Lung (tissue), 11 donors: ENCODE measurements at regions not wholly inside any gene's neighbourhood (a gene's known extent, or its start where the extent isn't known, plus 50 kb on each side); places are given as distances from the start of the nearest gene placed in this dataset.

ENCODE experiments used
- ATAC-seq: fragments of 200-7000 bp; cut with Tn5 transposase; one replicate; pipeline ENCODE4 v1.9.1; 2020; ENCODE audit warnings: moderate number of reproducible peaks; ENCODE audit not compliant: insufficient read depth, low FRiP score
- DNase-seq, 3 donors: peaks; one replicate each; pipeline ENCODE4 v3.0.0-alpha.2; 2013 to 2017
- H3K27ac ChIP-seq, 2 donors: one replicate each; pipeline ENCODE4 v1.5.1; 2013; ENCODE audit warnings: mild to moderate bottlenecking in 2 of 2, moderate library complexity in 2 of 2, control low read depth in 1 of 2, inconsistent platforms in 1 of 2, low read depth in 1 of 2, low read length in 1 of 2
- H3K27me3 ChIP-seq, 3 donors: one replicate each; pipeline ENCODE4 v1.5.1; 2013; ENCODE audit warnings: low read length in 2 of 3; ENCODE audit not compliant: control insufficient read depth in 3 of 3, insufficient read depth in 3 of 3
- H3K36me3 ChIP-seq, 4 donors: one replicate each; pipeline ENCODE4 v1.5.1; 2013; ENCODE audit warnings: low read length in 4 of 4, mild to moderate bottlenecking in 1 of 4, moderate library complexity in 1 of 4; ENCODE audit not compliant: control insufficient read depth in 4 of 4, insufficient read depth in 4 of 4
- H3K4me1 ChIP-seq, 5 donors: one replicate each; pipeline ENCODE4 v1.5.1; 2013; ENCODE audit warnings: low read length in 5 of 5, mild to moderate bottlenecking in 2 of 5, moderate library complexity in 1 of 5; ENCODE audit not compliant: control insufficient read depth in 5 of 5, insufficient read depth in 5 of 5
- H3K4me3 ChIP-seq: one replicate; pipeline ENCODE4 v1.5.1; 2013; ENCODE audit warnings: mild to moderate bottlenecking, control low read depth, moderate library complexity
- H3K9ac ChIP-seq, 2 donors: one replicate each; pipeline ENCODE4 v1.5.1; 2013; ENCODE audit warnings: low read length in 2 of 2, control low read depth in 1 of 2; ENCODE audit not compliant: insufficient read depth in 1 of 2
- H3K9me3 ChIP-seq, 4 donors: one replicate each; pipeline ENCODE4 v1.5.1; 2013; ENCODE audit warnings: low read length in 3 of 4, mild to moderate bottlenecking in 1 of 4, moderate library complexity in 1 of 4; ENCODE audit not compliant: control insufficient read depth in 4 of 4, insufficient read depth in 3 of 4
- CTCF ChIP-seq: IDR thresholded peaks from 2 replicates; pipeline ENCODE4 v1.5.1; 2012; ENCODE audit warnings: mild to moderate bottlenecking; ENCODE audit errors: control extremely low read depth, extremely low read depth
- WGBS, 2 donors: extraction: QIAGEN DNeasy Blood & Tissue Kit; methylation state at CpG; one replicate each; pipeline ENCODE4 v1.1.7; 2013; 5-methylcytosine and 5-hydroxymethylcytosine counted together
- donor health status: control.
- donor health status: control.
- donor health status: Bipolar disorder and iron deficiency.
- donor health status: healthy.
- donor health status: DM: yes; HTN: yes; CAD: no.

GRCh38 chr9:79384501-79384900, 187.3 kb upstream of the TLE4 start:
- Histone ChIP-seq H3K27ac (no peak overlapping the region), H3K4me3 (no peak overlapping the region), H3K4me1 (no peaks in the 10 kb centered on the region), H3K27me3 (no peaks in the 10 kb centered on the region), H3K36me3 (no peaks in the 10 kb centered on the region), H3K9me3 (peaks cover 0 to 6% (median 2%) of the 10 kb centered on the region in 4 donors), H3K9ac (no peak overlapping the region)
- WGBS, 2 donors, result 88 to 92% methylated on average over 1 of the region's 1 CpG
- no peak for ATAC-seq
- DNase-seq, result no peak
- TF ChIP-seq CTCF, result no peak

GRCh38 chr9:79387101-79387835, 184.5 kb upstream of the TLE4 start:
- DNase-seq, result no peak
- WGBS, 2 donors, result 81 to 83% methylated on average over 5 of the region's 5 CpGs
- no peak for TF ChIP-seq CTCF

GRCh38 chr9:79390077-79390698, 181.6 kb upstream of the TLE4 start:
- 87 to 94% methylated on average over 5 of the region's 5 CpGs for WGBS, 2 donors
- Histone ChIP-seq H3K27me3 (no peaks in the 10 kb centered on the region), H3K4me1 (peaks cover 0 to 13% (median 0%) of the 10 kb centered on the region in 5 donors), H3K27ac (no peak overlapping the region), H3K4me3 (no peak overlapping the region), H3K9ac (no peak overlapping the region), H3K36me3 (no peaks in the 10 kb centered on the region), H3K9me3 (no peaks in the 10 kb centered on the region)
- DNase-seq, result peak in 2 of 3 donors; percentile 58 to 63
- TF ChIP-seq CTCF, result no peak
- ATAC-seq, result no peak

More at GRCh38 chr9:79387101-79387835, 184.5 kb upstream of the TLE4 start:
- no peak for ATAC-seq
- no peaks in the 10 kb centered on the region for H3K36me3 ChIP-seq
- H3K4me3 ChIP-seq, result no peak overlapping the region
- H3K27ac ChIP-seq, result no peak overlapping the region
- no peaks in the 10 kb centered on the region for H3K27me3 ChIP-seq
- H3K9me3 ChIP-seq, result no peaks in the 10 kb centered on the region
- H3K4me1 ChIP-seq, result peaks cover 0 to 13% (median 0%) of the 10 kb centered on the region in 5 donors
- no peak overlapping the region for H3K9ac ChIP-seq
